Left kidney (tissue), 1 donor: ENCODE measurements at regions not wholly inside any gene's neighbourhood (a gene's known extent, or its start where the extent isn't known, plus 50 kb on each side); places are given as distances from the start of the nearest gene placed in this dataset.
"Not testable (repeated sequence)": the region's sequence is repeated elsewhere in the genome, so short reads cannot be mapped to it uniquely, and the experiment has no call there.

Experiments used
- DNase-seq: peaks from one replicate; pipeline ENCODE4 v3.0.0-alpha.2; 2013

GRCh38 chr6:14396826-14397517 is 279.4 kb downstream of the CD83 start:
- DNase-seq = no peak

- DNase-seq = no peak
Measured at GRCh38 chr6:14397518-14397901, 279.9 kb downstream of the CD83 start.

DNA sequence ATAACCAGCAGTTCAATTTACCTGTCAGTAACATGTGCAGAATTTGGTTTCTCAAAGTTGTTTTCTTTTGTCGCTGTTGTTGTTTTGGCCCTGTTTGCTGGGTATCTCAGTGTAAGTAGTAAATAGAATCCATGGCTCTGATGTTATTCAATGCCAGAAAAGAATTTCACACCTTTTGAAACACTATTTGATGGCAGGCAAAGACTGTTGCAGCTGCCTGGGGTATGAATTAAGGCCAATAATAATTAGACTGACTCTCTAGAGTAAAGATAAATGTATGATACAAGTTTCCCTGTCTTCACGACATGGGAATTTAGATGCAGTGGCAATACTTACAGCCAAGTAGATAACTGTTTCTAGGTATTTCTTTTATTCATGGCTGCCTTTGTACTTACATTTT is 281.4 kb downstream of the CD83 start:
- no peak for DNase-seq

- DNase-seq = no peak
Measured at GRCh38 chr6:14399635-14400034, 282.1 kb downstream of the CD83 start.

DNA sequence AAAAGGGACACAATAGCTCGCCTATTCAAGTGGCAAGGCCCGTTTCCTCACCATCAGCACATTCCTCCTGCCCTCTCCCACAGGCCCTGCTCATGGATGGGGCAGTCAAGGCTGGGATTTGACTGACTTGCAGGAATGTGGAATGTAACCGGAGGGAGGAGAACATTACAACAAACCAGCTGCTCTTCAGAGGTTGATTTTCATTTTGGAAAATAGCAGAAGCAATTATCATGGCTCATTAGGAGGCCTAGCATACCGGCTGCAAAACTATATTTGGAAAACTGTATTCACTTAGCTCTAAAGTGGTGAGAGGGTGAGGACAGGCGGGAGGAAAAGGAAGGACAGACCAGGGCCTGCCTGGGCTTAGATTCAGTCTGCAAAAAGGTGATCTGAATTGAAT is 283.7 kb downstream of the CD83 start:
- no peak for DNase-seq

- no peak for DNase-seq
Measured at GRCh38 chr6:14406614-14407331, 289.2 kb downstream of the CD83 start.

DNA sequence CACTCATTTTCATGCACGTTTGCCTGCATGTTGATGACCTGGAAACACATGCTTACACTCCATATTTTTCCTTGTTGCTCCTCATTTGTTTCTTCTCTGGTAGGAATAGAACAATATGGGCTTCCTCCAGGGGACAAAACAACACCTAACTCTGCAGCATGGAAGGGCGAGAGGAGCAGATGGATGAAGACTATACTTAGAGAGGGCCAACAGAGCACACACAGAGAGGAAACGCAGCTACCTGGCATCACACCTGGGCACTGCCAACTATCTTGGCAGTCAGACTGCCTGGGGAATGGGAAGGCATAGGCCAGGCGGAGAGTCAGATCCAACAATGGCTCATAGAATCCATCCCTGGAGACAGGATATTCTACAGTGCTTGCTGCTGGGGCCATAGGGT is 290.9 kb downstream of the CD83 start:
- no peak for DNase-seq

- no peak for DNase-seq
Measured at GRCh38 chr6:14412026-14412425, 294.5 kb downstream of the CD83 start.

DNA sequence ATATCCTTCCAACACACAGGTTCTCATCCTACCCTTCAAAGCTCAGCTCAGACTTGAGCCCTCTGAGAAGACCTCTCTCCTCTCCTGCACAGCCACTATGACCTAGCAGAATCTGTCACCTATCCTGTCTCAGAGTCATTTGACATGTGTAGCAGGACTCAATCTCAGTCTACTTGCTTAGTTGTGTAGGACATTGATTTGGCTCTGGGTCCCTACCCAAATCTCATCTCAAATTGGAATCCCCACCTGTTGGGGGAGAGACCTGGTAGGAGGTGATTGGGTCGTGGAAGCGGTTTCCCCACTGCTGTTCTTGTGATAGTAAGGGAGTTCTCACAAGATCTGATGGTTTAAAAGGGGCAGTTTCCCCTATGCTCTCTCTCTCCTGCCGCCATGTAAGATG is 297.9 kb downstream of the CD83 start:
- no peak for DNase-seq

- DNase-seq = no peak
Measured at GRCh38 chr6:14417377-14417776, 299.8 kb downstream of the CD83 start.

DNA sequence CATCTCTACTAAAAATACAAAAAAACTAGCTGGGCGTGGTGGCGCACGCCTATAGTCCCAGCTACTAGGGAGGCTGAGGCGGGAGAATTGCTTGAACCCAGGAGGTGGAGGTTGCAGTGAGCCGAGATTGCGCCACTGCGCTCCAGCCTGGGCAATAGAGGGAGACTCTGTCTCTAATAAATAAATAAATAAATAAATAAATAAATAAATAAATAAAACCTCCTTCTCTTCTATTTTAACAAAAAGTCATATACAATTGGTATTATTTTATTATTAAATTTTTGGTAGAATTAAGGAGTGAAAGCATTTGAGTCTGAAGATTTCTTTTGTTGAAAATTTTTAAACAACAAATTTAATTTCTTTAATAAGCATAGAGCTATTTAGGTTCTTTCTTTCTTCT is 301.7 kb downstream of the CD83 start:
- not testable (repeated sequence) for DNase-seq

DNA sequence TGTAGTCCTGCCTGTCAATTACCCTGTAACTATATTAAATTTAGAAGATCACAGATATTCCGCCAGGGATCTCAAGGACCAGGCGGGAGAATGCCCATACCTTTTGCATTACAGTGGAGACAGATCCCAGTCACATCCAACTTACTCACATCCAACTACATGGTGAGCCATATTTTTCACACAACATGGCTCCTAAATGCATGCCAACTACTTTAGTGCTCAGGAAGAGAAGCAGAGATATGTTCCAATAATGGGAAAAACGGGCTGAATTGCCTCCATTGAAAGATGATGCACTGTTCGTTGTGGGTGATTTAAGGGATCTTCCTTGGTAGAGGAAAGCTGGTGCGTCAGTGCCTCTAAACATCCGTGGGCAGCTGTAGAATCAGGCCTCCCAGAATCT is 304.5 kb downstream of the CD83 start:
- no peak for DNase-seq

- DNase-seq = no peak
Measured at GRCh38 chr6:14422917-14423316, 305.3 kb downstream of the CD83 start.

- no peak for DNase-seq
Measured at GRCh38 chr6:14423330-14423729, 305.8 kb downstream of the CD83 start.

- no peak for DNase-seq
Measured at GRCh38 chr6:14423955-14424354, 306.4 kb downstream of the CD83 start.

- DNase-seq = no peak
Measured at GRCh38 chr6:14425805-14426204, 308.2 kb downstream of the CD83 start.

GRCh38 chr6:14426281-14426680 is 308.7 kb downstream of the CD83 start:
- no peak for DNase-seq

DNA sequence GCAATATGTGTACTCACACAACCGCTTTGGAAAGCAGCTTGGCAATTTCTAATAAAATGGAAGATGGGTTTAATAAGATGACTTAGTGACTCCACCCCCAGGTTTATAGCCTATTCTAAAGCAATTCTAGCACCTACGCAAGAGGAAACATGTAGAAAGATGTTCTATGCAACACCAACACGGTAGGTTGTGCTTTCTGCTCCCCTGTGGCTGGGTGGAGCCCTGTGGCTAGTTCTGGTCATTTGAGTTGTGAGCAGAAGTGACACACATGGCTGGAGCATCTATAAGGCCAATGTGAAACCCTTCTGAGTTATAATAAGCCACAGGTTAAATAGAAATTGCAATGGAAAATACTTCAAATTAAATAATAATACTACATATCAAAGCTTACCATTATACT is 310.7 kb downstream of the CD83 start:
- no peak for DNase-seq

- DNase-seq = no peak
Measured at GRCh38 chr6:14429396-14429795, 311.8 kb downstream of the CD83 start.

DNA sequence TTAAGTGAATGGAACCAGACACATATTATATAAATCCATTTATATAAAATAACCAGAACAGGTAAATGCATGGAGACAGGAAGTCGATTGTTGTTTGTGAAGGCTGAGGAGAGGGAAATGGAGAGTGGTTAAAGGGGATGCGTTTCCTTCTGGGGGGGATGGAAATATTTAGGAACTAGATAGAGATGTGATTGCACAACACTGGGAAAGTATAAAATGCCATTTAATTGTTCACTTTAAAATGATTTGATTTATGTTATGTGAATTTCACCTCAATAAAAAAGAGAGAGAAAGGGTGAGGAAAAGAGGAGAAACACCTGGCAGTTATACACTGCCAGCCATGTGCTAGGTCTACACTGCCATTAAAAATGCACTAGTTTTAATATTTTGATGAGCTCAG is 312.6 kb downstream of the CD83 start:
- DNase-seq = no peak

DNA sequence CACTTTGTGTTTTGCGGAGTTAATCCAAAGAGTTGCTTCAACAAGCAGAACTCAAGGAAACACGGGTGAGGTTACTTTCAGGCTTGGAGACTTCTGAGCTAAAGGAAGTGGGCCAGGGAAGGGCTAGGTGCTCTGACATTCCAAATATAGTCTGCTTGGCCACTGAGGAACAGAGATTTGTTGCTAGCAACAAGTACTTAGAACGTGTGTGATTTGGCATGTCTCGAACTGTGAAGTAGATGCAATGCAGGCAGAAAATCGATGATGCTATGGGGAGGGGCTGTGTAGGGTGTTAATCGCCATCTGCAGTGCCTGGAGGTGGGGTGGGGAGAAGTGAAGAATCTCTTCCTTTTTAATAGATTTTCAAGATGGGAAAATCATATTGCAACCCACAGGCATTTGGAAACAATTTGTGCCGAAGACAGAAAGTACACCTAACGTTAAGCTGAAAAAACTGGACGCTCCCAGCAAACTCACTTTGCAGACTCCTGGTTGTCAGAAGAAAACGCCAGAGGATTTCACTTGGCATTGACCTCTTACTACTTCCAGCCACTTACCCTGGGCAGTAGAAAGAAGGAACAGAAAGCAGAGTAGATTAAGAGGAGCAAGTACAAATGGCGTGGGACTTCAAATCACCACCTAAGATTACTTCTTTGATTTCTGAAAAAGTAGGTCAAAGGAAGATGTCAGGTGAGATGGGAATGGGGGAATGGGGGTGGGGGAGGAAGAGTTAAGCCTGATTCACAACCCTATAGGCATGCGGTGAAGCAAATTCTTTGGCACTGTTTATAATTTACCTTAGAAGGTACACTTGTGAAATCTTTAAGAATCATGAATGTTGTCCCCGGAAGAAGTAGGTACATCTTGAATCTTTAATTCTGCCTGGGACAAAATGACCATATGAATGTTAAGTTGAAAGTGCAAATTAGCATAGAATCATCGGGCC is 314.1 kb downstream of the CD83 start:
- no peak for DNase-seq

- no peak for DNase-seq
Measured at GRCh38 chr6:14434916-14435690, 317.5 kb downstream of the CD83 start.
